Fibroblast of mammary gland (primary cell): ENCODE measurements at regions not wholly inside any gene's neighbourhood (a gene's known extent, or its start where the extent isn't known, plus 50 kb on each side); places are given as distances from the start of the nearest gene placed in this dataset.

Source experiments
- DNase-seq: peaks from one replicate; pipeline ENCODE4 v3.0.0-alpha.2; 2010; ENCODE audit warnings: low read depth
- H3K4me3 ChIP-seq: 2 replicates; pipeline ENCODE4 v1.5.1; 2011; ENCODE audit warnings: low read depth, mild to moderate bottlenecking, low read length, moderate library complexity; ENCODE audit not compliant: control insufficient read depth
- CTCF ChIP-seq: conservative IDR thresholded peaks from 2 replicates; pipeline ENCODE4 v1.5.1; 2011; ENCODE audit warnings: low read depth, low read length, inconsistent platforms; ENCODE audit not compliant: control insufficient read depth, insufficient read depth

GRCh38 chr1:81382561-81382960, 418.2 kb upstream of the ADGRL2 start:
- no peak for DNase-seq
- TF ChIP-seq CTCF = no peak
- no peak overlapping the region for H3K4me3 ChIP-seq

GRCh38 chr1:81381881-81382280, 418.9 kb upstream of the ADGRL2 start:
- no peak for TF ChIP-seq CTCF
- no peak overlapping the region for H3K4me3 ChIP-seq

GRCh38 chr1:81380436-81380835, 420.3 kb upstream of the ADGRL2 start:
- no peak overlapping the region for H3K4me3 ChIP-seq

More at GRCh38 chr1:81381881-81382280, 418.9 kb upstream of the ADGRL2 start:
- no peak for DNase-seq

GRCh38 chr1:81379430-81379829, 421.3 kb upstream of the ADGRL2 start:
- H3K4me3 ChIP-seq = no peak overlapping the region
- no peak for DNase-seq
- no peak for TF ChIP-seq CTCF

More at GRCh38 chr1:81380436-81380835, 420.3 kb upstream of the ADGRL2 start:
- DNase-seq = no peak
- no peak for TF ChIP-seq CTCF

GRCh38 chr1:81377406-81377805, 423.3 kb upstream of the ADGRL2 start:
- H3K4me3 ChIP-seq = no peak overlapping the region
- DNase-seq = no peak
- no peak for TF ChIP-seq CTCF

GRCh38 chr1:81375884-81376548, 424.7 kb upstream of the ADGRL2 start:
- no peak for DNase-seq
- no peak for TF ChIP-seq CTCF
- H3K4me3 ChIP-seq = no peak overlapping the region
